ENCODE measurements at regions not wholly inside any gene's neighbourhood (a gene's known extent, or its start where the extent isn't known, plus 50 kb on each side); places are given as distances from the start of the nearest gene placed in this dataset.

- no peak overlapping the region for H3K27ac Mint-ChIP-seq (ENCODE audit: unreplicated experiment)
- no peaks in the 10 kb centered on the region for H3K4me1 Mint-ChIP-seq (ENCODE audit: low read depth, unreplicated experiment)
- TF ChIP-seq CTCF (IDR thresholded peaks at IDR 0.05; ENCODE audit: partially characterized antibody, unreplicated experiment), result no peak
- H3K4me3 Mint-ChIP-seq (ENCODE audit: unreplicated experiment), result no peak overlapping the region
- H3K9me3 Mint-ChIP-seq (ENCODE audit: unreplicated experiment), result no peaks in the 10 kb centered on the region
- H3K36me3 Mint-ChIP-seq (ENCODE audit: unreplicated experiment), result no peaks in the 10 kb centered on the region
- H3K27me3 Mint-ChIP-seq (ENCODE audit: unreplicated experiment), result no peaks in the 10 kb centered on the region
- no peak for DNase-seq
Observed at GRCh38 chr4:19133315-19133714, 1111.8 kb upstream of the LCORL start.

- Mint-ChIP-seq H3K4me1 (ENCODE audit: low read depth, unreplicated experiment) (no peaks in the 10 kb centered on the region), H3K27me3 (ENCODE audit: unreplicated experiment) (no peaks in the 10 kb centered on the region), H3K36me3 (ENCODE audit: unreplicated experiment) (no peaks in the 10 kb centered on the region), H3K4me3 (ENCODE audit: unreplicated experiment) (no peak overlapping the region), H3K9me3 (ENCODE audit: unreplicated experiment) (no peaks in the 10 kb centered on the region), H3K27ac (ENCODE audit: unreplicated experiment) (no peak overlapping the region)
- no peak for DNase-seq
- no peak for TF ChIP-seq CTCF (IDR thresholded peaks at IDR 0.05; ENCODE audit: partially characterized antibody, unreplicated experiment)
Observed at GRCh38 chr4:19130866-19131265, 1109.3 kb upstream of the LCORL start.

- no peak for DNase-seq
- Mint-ChIP-seq H3K9me3 (ENCODE audit: unreplicated experiment) (peaks cover 3% of the 10 kb centered on the region), H3K4me3 (ENCODE audit: unreplicated experiment) (no peak overlapping the region), H3K27me3 (ENCODE audit: unreplicated experiment) (peaks cover 2% of the 10 kb centered on the region), H3K27ac (ENCODE audit: unreplicated experiment) (no peak overlapping the region), H3K4me1 (ENCODE audit: low read depth, unreplicated experiment) (no peaks in the 10 kb centered on the region), H3K36me3 (ENCODE audit: unreplicated experiment) (no peaks in the 10 kb centered on the region)
- no peak for TF ChIP-seq CTCF (IDR thresholded peaks at IDR 0.05; ENCODE audit: partially characterized antibody, unreplicated experiment)
Observed at GRCh38 chr4:19128176-19128575, 1106.6 kb upstream of the LCORL start.

- H3K27me3 Mint-ChIP-seq (ENCODE audit: unreplicated experiment), result peaks cover 2% of the 10 kb centered on the region
- H3K4me3 Mint-ChIP-seq (ENCODE audit: unreplicated experiment), result no peak overlapping the region
- H3K36me3 Mint-ChIP-seq (ENCODE audit: unreplicated experiment), result no peaks in the 10 kb centered on the region
- no peak for DNase-seq
- H3K9me3 Mint-ChIP-seq (ENCODE audit: unreplicated experiment), result peaks cover 4% of the 10 kb centered on the region
- no peaks in the 10 kb centered on the region for H3K4me1 Mint-ChIP-seq (ENCODE audit: low read depth, unreplicated experiment)
- TF ChIP-seq CTCF (IDR thresholded peaks at IDR 0.05; ENCODE audit: partially characterized antibody, unreplicated experiment), result no peak
- no peak overlapping the region for H3K27ac Mint-ChIP-seq (ENCODE audit: unreplicated experiment)
Observed at GRCh38 chr4:19126903-19127302, 1105.3 kb upstream of the LCORL start.

GRCh38 chr4:19123681-19124080 lies 1102.1 kb upstream of the LCORL start:
- H3K9me3 Mint-ChIP-seq (ENCODE audit: unreplicated experiment), result peaks cover 4% of the 10 kb centered on the region
- peaks cover 2% of the 10 kb centered on the region for H3K27me3 Mint-ChIP-seq (ENCODE audit: unreplicated experiment)
- TF ChIP-seq CTCF (IDR thresholded peaks at IDR 0.05; ENCODE audit: partially characterized antibody, unreplicated experiment), result no peak
- no peaks in the 10 kb centered on the region for H3K4me1 Mint-ChIP-seq (ENCODE audit: low read depth, unreplicated experiment)
- no peak overlapping the region for H3K4me3 Mint-ChIP-seq (ENCODE audit: unreplicated experiment)
- no peak overlapping the region for H3K27ac Mint-ChIP-seq (ENCODE audit: unreplicated experiment)
- no peaks in the 10 kb centered on the region for H3K36me3 Mint-ChIP-seq (ENCODE audit: unreplicated experiment)
- DNase-seq, result no peak

Measured in glutamatergic neuron (in vitro differentiated cells).